GM23338 (cell line): ENCODE measurements at regions not wholly inside any gene's neighbourhood (a gene's known extent, or its start where the extent isn't known, plus 50 kb on each side); places are given as distances from the start of the nearest gene placed in this dataset.

ENCODE experiments used
- ATAC-seq: fragments of 200-7000 bp; cut with Tn5 transposase; 3 replicates; pipeline ENCODE4 v1.9.1; 2020
- DNase-seq: peaks from one replicate; pipeline ENCODE4 v3.0.0-alpha.2; 2015; ENCODE audit warnings: low spot score
- H2AFZ ChIP-seq: fragments of 200-600 bp; sonication (generic); 2 replicates; pipeline ENCODE4 v1.8.0; 2016; ENCODE audit warnings: antibody characterized with exemption, mild to moderate bottlenecking, moderate library complexity
- H3F3A ChIP-seq: fragments of 200-600 bp; sonication (generic); replicated peaks from 2 replicates; pipeline ENCODE4 v1.8.0; 2017; ENCODE audit warnings: antibody characterized with exemption, mixed run types, low read depth
- H3K27ac ChIP-seq: fragments of 200-600 bp; sonication (generic); 2 replicates; pipeline ENCODE4 v1.6.1; 2016; ENCODE audit warnings: low read depth
- H3K27me3 ChIP-seq: fragments of 200-600 bp; sonication (generic); 2 replicates; pipeline ENCODE4 v1.8.0; 2016; ENCODE audit warnings: mild to moderate bottlenecking, mixed run types, moderate library complexity; ENCODE audit not compliant: insufficient read depth
- H3K36me3 ChIP-seq: fragments of 200-600 bp; sonication (generic); 2 replicates; pipeline ENCODE4 v1.8.0; 2016; ENCODE audit warnings: mild to moderate bottlenecking; ENCODE audit not compliant: insufficient read depth
- H3K4me1 ChIP-seq: fragments of 200-600 bp; sonication (generic); 2 replicates; pipeline ENCODE4 v1.8.0; 2016; ENCODE audit warnings: mild to moderate bottlenecking, moderate library complexity; ENCODE audit not compliant: insufficient read depth
- H3K4me2 ChIP-seq: fragments of 200-600 bp; sonication (generic); 2 replicates; pipeline ENCODE4 v1.7.1; 2017; ENCODE audit warnings: mixed run types
- H3K4me3 ChIP-seq: fragments of 200-600 bp; sonication (generic); 2 replicates; pipeline ENCODE4 v1.6.1; 2016; ENCODE audit warnings: mixed run types
- H3K79me2 ChIP-seq: fragments of 200-600 bp; sonication (generic); replicated peaks from 2 replicates; pipeline ENCODE4 v1.8.0; 2017; ENCODE audit warnings: mild to moderate bottlenecking; ENCODE audit not compliant: insufficient read depth
- H3K9me2 ChIP-seq: fragments of 200-600 bp; sonication (generic); 2 replicates; pipeline ENCODE4 v1.8.0; 2017; ENCODE audit not compliant: insufficient read depth
- H4K20me1 ChIP-seq: fragments of 200-600 bp; sonication (generic); replicated peaks from 2 replicates; pipeline ENCODE4 v1.8.0; 2017; ENCODE audit warnings: mild to moderate bottlenecking; ENCODE audit not compliant: insufficient read depth
- H3K27ac Mint-ChIP-seq: 2 replicates; pipeline ENCODE4 v1.8.0; 2020; ENCODE audit warnings: inconsistent platforms, mild to moderate bottlenecking, moderate library complexity, mixed read lengths
- H3K27me3 Mint-ChIP-seq: 3 replicates; pipeline ENCODE4 v1.8.0; 2022; ENCODE audit warnings: low read depth, mild to moderate bottlenecking, moderate library complexity, mixed read lengths, inconsistent platforms; ENCODE audit not compliant: insufficient read depth, poor library complexity
- H3K36me3 Mint-ChIP-seq: 3 replicates; pipeline ENCODE4 v1.8.0; 2021; ENCODE audit warnings: low read depth, mild to moderate bottlenecking, inconsistent platforms, moderate library complexity, mixed read lengths
- H3K4me1 Mint-ChIP-seq: 3 replicates; pipeline ENCODE4 v1.8.0; 2020; ENCODE audit warnings: mild to moderate bottlenecking, inconsistent platforms, mixed read lengths
- H3K4me3 Mint-ChIP-seq: 3 replicates; pipeline ENCODE4 v1.8.0; 2021; ENCODE audit warnings: moderate library complexity, mild to moderate bottlenecking, inconsistent platforms, mixed read lengths
- H3K9me3 Mint-ChIP-seq: 3 replicates; pipeline ENCODE4 v1.8.0; 2020; ENCODE audit warnings: moderate library complexity, mild to moderate bottlenecking, inconsistent platforms, mixed read lengths
- CREB1 ChIP-seq: fragments of 250-450 bp; sonication (Bioruptor Pico); IDR thresholded peaks from 2 replicates; pipeline ENCODE4 v1.5.0; 2020; ENCODE audit warnings: low read depth, mild to moderate bottlenecking, moderate library complexity
- EZH2 ChIP-seq: fragments of 200-600 bp; sonication (generic); IDR thresholded peaks from one replicate; pipeline ENCODE4 v1.8.0; 2017; ENCODE audit warnings: antibody characterized with exemption, mild to moderate bottlenecking, low read depth; ENCODE audit not compliant: unreplicated experiment
- EZH2phosphoT487 ChIP-seq: fragments of 200-600 bp; sonication (generic); IDR thresholded peaks from one replicate; pipeline ENCODE4 v1.8.1; 2018; ENCODE audit warnings: antibody characterized with exemption; ENCODE audit not compliant: unreplicated experiment
- NANOG ChIP-seq: IDR thresholded peaks from 2 replicates; pipeline ENCODE4 v1.6.1; 2016; ENCODE audit warnings: antibody characterized with exemption, borderline replicate concordance
- POLR2AphosphoS5 ChIP-seq: IDR thresholded peaks from 2 replicates; pipeline ENCODE4 v1.6.1; 2016; ENCODE audit warnings: antibody characterized with exemption, low read depth
- REST ChIP-seq: IDR thresholded peaks from one replicate; pipeline ENCODE4 v1.6.1; 2018; ENCODE audit warnings: antibody characterized with exemption; ENCODE audit not compliant: unreplicated experiment
- STAT1 ChIP-seq: IDR thresholded peaks from one replicate; pipeline ENCODE4 v1.6.1; 2016; ENCODE audit warnings: antibody characterized with exemption; ENCODE audit not compliant: unreplicated experiment
- ZNF114 ChIP-seq: fragments of 250-450 bp; sonication (Bioruptor Pico); IDR thresholded peaks from 2 replicates; pipeline ENCODE4 v1.5.0; 2020; ENCODE audit warnings: mild to moderate bottlenecking, moderate library complexity
- ZNF331 ChIP-seq: fragments of 250-450 bp; sonication (Bioruptor Pico); IDR thresholded peaks from 2 replicates; pipeline ENCODE4 v1.5.0; 2020; ENCODE audit warnings: low read depth, mild to moderate bottlenecking, moderate library complexity
- TF ChIP-seq, protein P1 (sequence below): IDR thresholded peaks from 2 replicates; pipeline ENCODE4 v1.6.1; 2016; ENCODE audit warnings: antibody characterized with exemption
- TF ChIP-seq, protein P2 (sequence below): fragments of 250-450 bp; sonication (Bioruptor Pico); IDR thresholded peaks from 2 replicates; pipeline ENCODE4 v1.5.0; 2020; ENCODE audit warnings: mild to moderate bottlenecking, moderate library complexity
- TF ChIP-seq, protein P3 (sequence below), 2 experiments: fragments of 200-600 bp in 1 of 2; sonication (generic) in 1 of 2; conservative IDR thresholded peaks; 2 replicates each; pipeline versions ENCODE4 v1.5.1 to v1.6.1; 2016 to 2017; ENCODE audit warnings: antibody characterized with exemption in 2 of 2, low read depth in 2 of 2, mild to moderate bottlenecking in 2 of 2, moderate library complexity in 1 of 2

DNA sequence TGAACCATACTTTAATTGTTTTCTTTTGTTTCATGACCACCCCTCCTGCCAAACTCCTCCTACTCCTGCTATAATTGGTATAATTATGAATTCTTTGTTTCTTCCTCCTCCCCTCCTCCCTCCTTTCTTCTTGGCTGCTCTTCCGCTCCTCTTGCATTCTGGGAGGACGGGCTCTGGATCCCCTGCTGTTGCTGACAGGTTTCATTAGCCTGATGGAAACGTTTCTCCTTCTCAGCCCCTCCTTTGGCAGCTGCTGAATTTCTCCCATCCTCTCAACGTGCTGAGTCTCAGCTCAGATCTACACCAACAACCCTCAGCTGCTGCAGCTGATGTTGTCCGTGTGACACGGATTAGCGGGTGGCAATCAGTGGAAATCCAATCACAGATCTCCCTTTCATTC is 97.1 kb upstream of the UBAC2 start (continued):
- TF ChIP-seq, protein P1, sequence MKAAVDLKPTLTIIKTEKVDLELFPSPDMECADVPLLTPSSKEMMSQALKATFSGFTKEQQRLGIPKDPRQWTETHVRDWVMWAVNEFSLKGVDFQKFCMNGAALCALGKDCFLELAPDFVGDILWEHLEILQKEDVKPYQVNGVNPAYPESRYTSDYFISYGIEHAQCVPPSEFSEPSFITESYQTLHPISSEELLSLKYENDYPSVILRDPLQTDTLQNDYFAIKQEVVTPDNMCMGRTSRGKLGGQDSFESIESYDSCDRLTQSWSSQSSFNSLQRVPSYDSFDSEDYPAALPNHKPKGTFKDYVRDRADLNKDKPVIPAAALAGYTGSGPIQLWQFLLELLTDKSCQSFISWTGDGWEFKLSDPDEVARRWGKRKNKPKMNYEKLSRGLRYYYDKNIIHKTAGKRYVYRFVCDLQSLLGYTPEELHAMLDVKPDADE = no peak
- no peak for TF ChIP-seq CREB1 (CRISPR knock-in tag)

DNA sequence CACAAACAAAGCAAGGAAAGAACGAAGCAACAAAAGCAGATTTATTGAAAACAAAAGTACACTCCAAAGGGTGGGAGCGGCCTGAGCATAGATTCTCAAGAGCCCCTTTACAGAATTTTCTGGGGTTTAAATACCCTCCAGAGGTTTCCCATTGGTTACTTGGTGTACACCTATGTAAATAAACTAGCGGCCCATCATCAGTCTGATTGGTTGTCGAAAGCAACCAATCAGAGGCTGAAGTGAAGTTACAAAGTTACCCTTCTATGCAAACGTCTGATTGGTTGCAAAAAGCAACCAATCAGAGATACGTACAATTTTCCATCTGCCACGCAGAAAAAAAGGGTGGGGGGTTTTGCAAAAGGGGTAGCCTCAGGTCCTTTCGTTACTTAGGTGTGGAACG is 96.3 kb upstream of the UBAC2 start:
- Histone ChIP-seq H3K27me3 (no peaks in the 10 kb centered on the region), H3K4me3 (no peak overlapping the region), H3K27ac (no peak overlapping the region), H3K9me2 (no peaks in the 10 kb centered on the region), H3K4me2 (no peak overlapping the region), H3K4me1 (peaks cover 3% of the 10 kb centered on the region), H2AFZ (no peak overlapping the region; the same call in 1 of the 2 replicates), H3F3A (no peaks in the 10 kb centered on the region), H3K36me3 (no peaks in the 10 kb centered on the region), H3K79me2 (no peaks in the 10 kb centered on the region), H4K20me1 (no peaks in the 10 kb centered on the region)
- Mint-ChIP-seq H3K36me3 (no peaks in the 10 kb centered on the region), H3K9me3 (no peaks in the 10 kb centered on the region), H3K27me3 (peaks cover 6% of the 10 kb centered on the region), H3K4me3 (no peak overlapping the region), H3K27ac (no peak overlapping the region), H3K4me1 (peaks cover 7% of the 10 kb centered on the region)
- DNase-seq (no peak), ATAC-seq (no peak)
- TF ChIP-seq, protein P2, sequence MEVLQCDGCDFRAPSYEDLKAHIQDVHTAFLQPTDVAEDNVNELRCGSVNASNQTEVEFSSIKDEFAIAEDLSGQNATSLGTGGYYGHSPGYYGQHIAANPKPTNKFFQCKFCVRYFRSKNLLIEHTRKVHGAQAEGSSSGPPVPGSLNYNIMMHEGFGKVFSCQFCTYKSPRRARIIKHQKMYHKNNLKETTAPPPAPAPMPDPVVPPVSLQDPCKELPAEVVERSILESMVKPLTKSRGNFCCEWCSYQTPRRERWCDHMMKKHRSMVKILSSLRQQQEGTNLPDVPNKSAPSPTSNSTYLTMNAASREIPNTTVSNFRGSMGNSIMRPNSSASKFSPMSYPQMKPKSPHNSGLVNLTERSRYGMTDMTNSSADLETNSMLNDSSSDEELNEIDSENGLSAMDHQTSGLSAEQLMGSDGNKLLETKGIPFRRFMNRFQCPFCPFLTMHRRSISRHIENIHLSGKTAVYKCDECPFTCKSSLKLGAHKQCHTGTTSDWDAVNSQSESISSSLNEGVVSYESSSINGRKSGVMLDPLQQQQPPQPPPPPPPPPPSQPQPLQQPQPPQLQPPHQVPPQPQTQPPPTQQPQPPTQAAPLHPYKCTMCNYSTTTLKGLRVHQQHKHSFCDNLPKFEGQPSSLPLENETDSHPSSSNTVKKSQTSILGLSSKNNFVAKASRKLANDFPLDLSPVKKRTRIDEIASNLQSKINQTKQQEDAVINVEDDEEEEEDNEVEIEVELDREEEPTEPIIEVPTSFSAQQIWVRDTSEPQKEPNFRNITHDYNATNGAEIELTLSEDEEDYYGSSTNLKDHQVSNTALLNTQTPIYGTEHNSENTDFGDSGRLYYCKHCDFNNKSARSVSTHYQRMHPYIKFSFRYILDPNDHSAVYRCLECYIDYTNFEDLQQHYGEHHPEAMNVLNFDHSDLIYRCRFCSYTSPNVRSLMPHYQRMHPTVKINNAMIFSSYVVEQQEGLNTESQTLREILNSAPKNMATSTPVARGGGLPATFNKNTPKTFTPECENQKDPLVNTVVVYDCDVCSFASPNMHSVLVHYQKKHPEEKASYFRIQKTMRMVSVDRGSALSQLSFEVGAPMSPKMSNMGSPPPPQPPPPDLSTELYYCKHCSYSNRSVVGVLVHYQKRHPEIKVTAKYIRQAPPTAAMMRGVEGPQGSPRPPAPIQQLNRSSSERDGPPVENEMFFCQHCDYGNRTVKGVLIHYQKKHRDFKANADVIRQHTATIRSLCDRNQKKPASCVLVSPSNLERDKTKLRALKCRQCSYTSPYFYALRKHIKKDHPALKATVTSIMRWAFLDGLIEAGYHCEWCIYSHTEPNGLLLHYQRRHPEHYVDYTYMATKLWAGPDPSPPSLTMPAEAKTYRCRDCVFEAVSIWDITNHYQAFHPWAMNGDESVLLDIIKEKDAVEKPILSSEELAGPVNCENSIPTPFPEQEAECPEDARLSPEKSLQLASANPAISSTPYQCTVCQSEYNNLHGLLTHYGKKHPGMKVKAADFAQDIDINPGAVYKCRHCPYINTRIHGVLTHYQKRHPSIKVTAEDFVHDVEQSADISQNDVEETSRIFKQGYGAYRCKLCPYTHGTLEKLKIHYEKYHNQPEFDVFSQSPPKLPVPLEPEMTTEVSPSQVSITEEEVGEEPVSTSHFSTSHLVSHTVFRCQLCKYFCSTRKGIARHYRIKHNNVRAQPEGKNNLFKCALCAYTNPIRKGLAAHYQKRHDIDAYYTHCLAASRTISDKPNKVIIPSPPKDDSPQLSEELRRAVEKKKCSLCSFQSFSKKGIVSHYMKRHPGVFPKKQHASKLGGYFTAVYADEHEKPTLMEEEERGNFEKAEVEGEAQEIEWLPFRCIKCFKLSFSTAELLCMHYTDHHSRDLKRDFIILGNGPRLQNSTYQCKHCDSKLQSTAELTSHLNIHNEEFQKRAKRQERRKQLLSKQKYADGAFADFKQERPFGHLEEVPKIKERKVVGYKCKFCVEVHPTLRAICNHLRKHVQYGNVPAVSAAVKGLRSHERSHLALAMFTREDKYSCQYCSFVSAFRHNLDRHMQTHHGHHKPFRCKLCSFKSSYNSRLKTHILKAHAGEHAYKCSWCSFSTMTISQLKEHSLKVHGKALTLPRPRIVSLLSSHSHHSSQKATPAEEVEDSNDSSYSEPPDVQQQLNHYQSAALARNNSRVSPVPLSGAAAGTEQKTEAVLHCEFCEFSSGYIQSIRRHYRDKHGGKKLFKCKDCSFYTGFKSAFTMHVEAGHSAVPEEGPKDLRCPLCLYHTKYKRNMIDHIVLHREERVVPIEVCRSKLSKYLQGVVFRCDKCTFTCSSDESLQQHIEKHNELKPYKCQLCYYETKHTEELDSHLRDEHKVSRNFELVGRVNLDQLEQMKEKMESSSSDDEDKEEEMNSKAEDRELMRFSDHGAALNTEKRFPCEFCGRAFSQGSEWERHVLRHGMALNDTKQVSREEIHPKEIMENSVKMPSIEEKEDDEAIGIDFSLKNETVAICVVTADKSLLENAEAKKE (CRISPR knock-in tag) = no peak
- TF ChIP-seq EZH2 (no peak), ZNF331 (CRISPR knock-in tag) (no peak), POLR2AphosphoS5 (no peak), REST (no peak), STAT1 (no peak), NANOG (no peak), CREB1 (CRISPR knock-in tag) (no peak), EZH2phosphoT487 (no peak), ZNF114 (CRISPR knock-in tag) (no peak)
- TF ChIP-seq, protein P3, sequence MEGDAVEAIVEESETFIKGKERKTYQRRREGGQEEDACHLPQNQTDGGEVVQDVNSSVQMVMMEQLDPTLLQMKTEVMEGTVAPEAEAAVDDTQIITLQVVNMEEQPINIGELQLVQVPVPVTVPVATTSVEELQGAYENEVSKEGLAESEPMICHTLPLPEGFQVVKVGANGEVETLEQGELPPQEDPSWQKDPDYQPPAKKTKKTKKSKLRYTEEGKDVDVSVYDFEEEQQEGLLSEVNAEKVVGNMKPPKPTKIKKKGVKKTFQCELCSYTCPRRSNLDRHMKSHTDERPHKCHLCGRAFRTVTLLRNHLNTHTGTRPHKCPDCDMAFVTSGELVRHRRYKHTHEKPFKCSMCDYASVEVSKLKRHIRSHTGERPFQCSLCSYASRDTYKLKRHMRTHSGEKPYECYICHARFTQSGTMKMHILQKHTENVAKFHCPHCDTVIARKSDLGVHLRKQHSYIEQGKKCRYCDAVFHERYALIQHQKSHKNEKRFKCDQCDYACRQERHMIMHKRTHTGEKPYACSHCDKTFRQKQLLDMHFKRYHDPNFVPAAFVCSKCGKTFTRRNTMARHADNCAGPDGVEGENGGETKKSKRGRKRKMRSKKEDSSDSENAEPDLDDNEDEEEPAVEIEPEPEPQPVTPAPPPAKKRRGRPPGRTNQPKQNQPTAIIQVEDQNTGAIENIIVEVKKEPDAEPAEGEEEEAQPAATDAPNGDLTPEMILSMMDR (conservative IDR thresholded peaks at IDR 0.05; ENCODE audit: low read depth in 2 of 2) = no peak
- TF ChIP-seq, protein P1 = no peak
